Stimulated activated memory B cell treated with anti-CD40 and anti-IgM and Interleukin-4, amounts not matched to agents 10 μg/mL and 1 μg/mL and 100 μg/mL, for 72 hours (primary cell): ENCODE measurements at regions not wholly inside any gene's neighbourhood (a gene's known extent, or its start where the extent isn't known, plus 50 kb on each side); places are given as distances from the start of the nearest gene placed in this dataset.

ENCODE experiments used
- ATAC-seq: fragments of 150-1000 bp; cut with Tn5 transposase; 2 replicates; pipeline ENCODE4 v1.10.0; 2021
- H3K27ac Mint-ChIP-seq: one replicate; pipeline ENCODE4 v1.8.0; 2022; ENCODE audit warnings: mild to moderate bottlenecking, mixed read lengths
- H3K27me3 Mint-ChIP-seq: one replicate; pipeline ENCODE4 v1.8.0; 2022; ENCODE audit warnings: mixed read lengths
- H3K36me3 Mint-ChIP-seq: one replicate; pipeline ENCODE4 v1.8.0; 2022; ENCODE audit warnings: mixed read lengths
- H3K4me1 Mint-ChIP-seq: one replicate; pipeline ENCODE4 v1.8.0; 2022; ENCODE audit warnings: mixed read lengths
- H3K4me3 Mint-ChIP-seq: one replicate; pipeline ENCODE4 v1.8.0; 2022; ENCODE audit warnings: mild to moderate bottlenecking, moderate library complexity, mixed read lengths
- H3K9me3 Mint-ChIP-seq: one replicate; pipeline ENCODE4 v1.8.0; 2022; ENCODE audit warnings: mixed read lengths

DNA sequence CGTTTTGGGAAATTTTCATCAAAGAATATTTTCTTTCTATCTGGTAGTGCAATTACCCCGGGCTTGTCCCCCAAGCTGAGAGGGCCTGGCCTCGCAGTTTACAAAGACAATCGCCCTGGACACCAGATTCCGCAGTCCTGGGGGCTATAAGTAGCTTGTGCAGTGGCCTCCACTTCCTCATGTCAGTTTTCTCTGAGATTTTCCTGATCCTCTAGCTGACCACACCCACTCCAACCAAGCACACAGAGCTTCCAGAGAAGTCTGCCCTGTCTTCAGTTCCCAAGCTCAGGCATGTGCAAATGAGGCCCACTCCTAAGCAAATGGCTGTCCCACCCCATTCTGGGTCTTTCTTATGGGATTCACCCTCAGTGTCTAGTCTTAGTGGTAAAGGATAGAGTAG, 245.3 kb downstream of the MAFB start:
- no peak overlapping the region for H3K4me3 Mint-ChIP-seq
- H3K27me3 Mint-ChIP-seq: peaks cover 21% of the 10 kb centered on the region
- H3K4me1 Mint-ChIP-seq: no peaks in the 10 kb centered on the region
- ATAC-seq: no peak
- H3K9me3 Mint-ChIP-seq: no peaks in the 10 kb centered on the region
- H3K36me3 Mint-ChIP-seq: no peaks in the 10 kb centered on the region
- no peak overlapping the region for H3K27ac Mint-ChIP-seq

DNA sequence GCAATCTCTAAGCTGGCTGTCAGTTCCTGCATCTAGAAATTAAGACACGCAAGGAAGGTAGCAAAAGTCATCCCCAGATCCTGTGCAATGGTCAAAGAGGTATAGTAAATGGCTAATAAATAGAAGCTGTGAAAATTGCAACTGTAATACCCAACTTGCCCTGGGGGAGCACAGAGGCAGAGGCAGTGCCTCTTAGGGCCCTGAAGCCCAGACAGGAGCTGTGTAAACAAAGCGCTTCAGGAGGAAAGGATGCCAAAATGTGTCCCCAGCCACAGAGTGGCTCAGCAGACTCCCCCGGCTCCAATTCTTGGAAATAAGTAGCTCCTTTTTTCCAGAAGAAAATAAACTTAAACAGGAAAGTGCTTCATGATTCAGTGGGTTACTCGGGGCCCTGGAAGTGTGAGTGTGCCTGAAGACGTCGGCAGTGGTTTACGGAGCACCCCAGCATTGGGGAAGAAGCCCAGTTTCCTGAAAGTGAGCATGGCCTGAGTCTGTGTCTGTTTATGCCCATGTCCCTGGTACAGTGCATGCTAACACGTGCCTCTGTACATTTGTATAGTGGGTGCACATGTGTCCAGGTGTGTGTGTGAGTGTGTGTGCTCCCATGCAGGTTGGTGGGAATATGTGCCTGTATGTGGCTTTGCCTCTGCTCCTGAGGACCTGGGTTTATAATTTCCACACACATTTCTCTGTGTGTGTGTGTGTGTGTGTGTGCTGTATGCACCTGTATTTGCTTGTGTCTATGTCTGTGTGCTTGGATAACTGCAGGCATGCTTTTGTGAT, 246.7 kb downstream of the MAFB start:
- Mint-ChIP-seq H3K27me3 (peaks cover 12% of the 10 kb centered on the region), H3K9me3 (no peaks in the 10 kb centered on the region), H3K4me3 (no peak overlapping the region), H3K4me1 (no peaks in the 10 kb centered on the region), H3K36me3 (no peaks in the 10 kb centered on the region), H3K27ac (no peak overlapping the region)
- no peak for ATAC-seq

- Mint-ChIP-seq H3K27ac (no peak overlapping the region), H3K27me3 (peaks cover 10% of the 10 kb centered on the region), H3K4me1 (no peaks in the 10 kb centered on the region), H3K4me3 (no peak overlapping the region), H3K9me3 (no peaks in the 10 kb centered on the region), H3K36me3 (no peaks in the 10 kb centered on the region)
- no peak for ATAC-seq
These were observed 247.3 kb downstream of the MAFB start for GRCh38 chr20:40441771-40442170.

- no peak overlapping the region for H3K27ac Mint-ChIP-seq
- no peak overlapping the region for H3K4me3 Mint-ChIP-seq
- no peaks in the 10 kb centered on the region for H3K4me1 Mint-ChIP-seq
- no peak for ATAC-seq
- no peaks in the 10 kb centered on the region for H3K9me3 Mint-ChIP-seq
- no peaks in the 10 kb centered on the region for H3K36me3 Mint-ChIP-seq
- H3K27me3 Mint-ChIP-seq: peaks cover 2% of the 10 kb centered on the region
These were observed 250.7 kb downstream of the MAFB start for GRCh38 chr20:40438161-40438830.

- ATAC-seq: no peak
- no peaks in the 10 kb centered on the region for H3K4me1 Mint-ChIP-seq
- H3K36me3 Mint-ChIP-seq: no peaks in the 10 kb centered on the region
- no peak overlapping the region for H3K4me3 Mint-ChIP-seq
- H3K27me3 Mint-ChIP-seq: peaks cover 16% of the 10 kb centered on the region
- no peak overlapping the region for H3K27ac Mint-ChIP-seq
- H3K9me3 Mint-ChIP-seq: no peaks in the 10 kb centered on the region
These were observed 253.0 kb downstream of the MAFB start for GRCh38 chr20:40436011-40436410.

- Mint-ChIP-seq H3K27ac (no peak overlapping the region), H3K4me3 (no peak overlapping the region), H3K36me3 (no peaks in the 10 kb centered on the region)
These were observed 253.7 kb downstream of the MAFB start for GRCh38 chr20:40435146-40435895.

GRCh38 chr20:40434122-40434521, 254.9 kb downstream of the MAFB start:
- no peaks in the 10 kb centered on the region for H3K4me1 Mint-ChIP-seq
- no peaks in the 10 kb centered on the region for H3K36me3 Mint-ChIP-seq
- H3K27ac Mint-ChIP-seq: no peak overlapping the region
- no peak for ATAC-seq
- H3K27me3 Mint-ChIP-seq: peaks cover 29% of the 10 kb centered on the region
- H3K4me3 Mint-ChIP-seq: no peak overlapping the region
- H3K9me3 Mint-ChIP-seq: no peaks in the 10 kb centered on the region

More at GRCh38 chr20:40435146-40435895, 253.7 kb downstream of the MAFB start:
- ATAC-seq: no peak
- Mint-ChIP-seq H3K4me1 (no peaks in the 10 kb centered on the region), H3K9me3 (no peaks in the 10 kb centered on the region), H3K27me3 (peaks cover 23% of the 10 kb centered on the region)

- H3K36me3 Mint-ChIP-seq: no peaks in the 10 kb centered on the region
- peaks cover 35% of the 10 kb centered on the region for H3K27me3 Mint-ChIP-seq
- no peak overlapping the region for H3K4me3 Mint-ChIP-seq
- H3K27ac Mint-ChIP-seq: no peak overlapping the region
- H3K9me3 Mint-ChIP-seq: no peaks in the 10 kb centered on the region
- peak; percentile 44 for ATAC-seq
- no peaks in the 10 kb centered on the region for H3K4me1 Mint-ChIP-seq
These were observed 255.6 kb downstream of the MAFB start for GRCh38 chr20:40433341-40433861.

DNA sequence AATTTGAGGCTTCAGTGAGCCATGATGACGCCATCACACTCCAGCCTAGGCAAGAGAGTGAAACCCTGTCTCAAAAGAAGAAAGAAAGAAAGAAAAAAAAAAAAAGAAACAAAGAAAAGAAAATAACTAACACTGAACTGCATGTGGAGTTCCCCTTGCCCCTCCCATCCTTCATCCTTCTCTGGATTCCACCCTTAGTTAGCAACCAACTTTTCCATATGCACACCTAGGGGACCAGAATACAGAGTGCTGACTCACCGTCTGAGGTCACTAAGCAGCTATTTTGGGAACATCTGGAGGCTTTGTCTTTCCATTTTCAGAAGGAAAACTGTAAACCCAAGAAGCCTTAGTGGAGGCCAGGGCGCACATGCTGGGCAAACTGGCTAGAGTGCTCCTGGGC, 257.4 kb downstream of the MAFB start:
- Mint-ChIP-seq H3K27me3 (peaks cover 38% of the 10 kb centered on the region), H3K27ac (no peak overlapping the region), H3K4me1 (no peaks in the 10 kb centered on the region), H3K4me3 (no peak overlapping the region), H3K36me3 (no peaks in the 10 kb centered on the region), H3K9me3 (no peaks in the 10 kb centered on the region)
- no peak for ATAC-seq

- Mint-ChIP-seq H3K36me3 (no peaks in the 10 kb centered on the region), H3K27me3 (peaks cover 38% of the 10 kb centered on the region), H3K4me1 (no peaks in the 10 kb centered on the region), H3K4me3 (no peak overlapping the region), H3K9me3 (no peaks in the 10 kb centered on the region), H3K27ac (no peak overlapping the region)
- ATAC-seq: no peak
These were observed 257.9 kb downstream of the MAFB start for GRCh38 chr20:40431112-40431511.

- Mint-ChIP-seq H3K4me3 (no peak overlapping the region), H3K9me3 (peaks cover 3% of the 10 kb centered on the region), H3K4me1 (no peaks in the 10 kb centered on the region), H3K27ac (no peak overlapping the region), H3K36me3 (no peaks in the 10 kb centered on the region), H3K27me3 (peaks cover 30% of the 10 kb centered on the region)
- no peak for ATAC-seq
These were observed 262.0 kb downstream of the MAFB start for GRCh38 chr20:40427026-40427425.

DNA sequence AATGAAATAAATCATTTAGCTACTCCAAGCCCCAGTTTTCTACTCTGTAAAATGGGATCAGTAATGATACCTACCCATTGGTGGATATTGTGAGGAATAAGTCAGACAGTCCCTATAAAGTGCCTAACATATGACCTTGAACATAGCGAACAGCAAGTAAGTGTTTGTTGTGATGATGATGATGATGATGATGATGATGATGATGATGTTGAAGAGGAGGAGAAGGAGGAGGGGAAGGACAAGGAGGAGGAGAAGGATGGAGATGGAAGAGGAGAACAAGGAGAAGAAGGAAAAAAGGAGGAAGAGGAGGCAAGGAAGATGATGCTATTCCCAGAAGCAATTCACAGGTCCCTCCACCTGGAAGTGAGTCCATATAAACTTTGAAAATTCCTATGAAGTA, 264.3 kb downstream of the MAFB start:
- H3K27me3 Mint-ChIP-seq: peaks cover 9% of the 10 kb centered on the region
- ATAC-seq: no peak
- peaks cover 3% of the 10 kb centered on the region for H3K9me3 Mint-ChIP-seq
- H3K36me3 Mint-ChIP-seq: no peaks in the 10 kb centered on the region
- no peak overlapping the region for H3K4me3 Mint-ChIP-seq
- no peak overlapping the region for H3K27ac Mint-ChIP-seq
- no peaks in the 10 kb centered on the region for H3K4me1 Mint-ChIP-seq

GRCh38 chr20:40422656-40423055, 266.4 kb downstream of the MAFB start:
- H3K27me3 Mint-ChIP-seq: no peaks in the 10 kb centered on the region
- no peak overlapping the region for H3K4me3 Mint-ChIP-seq
- H3K9me3 Mint-ChIP-seq: peaks cover 3% of the 10 kb centered on the region
- no peaks in the 10 kb centered on the region for H3K4me1 Mint-ChIP-seq
- H3K36me3 Mint-ChIP-seq: no peaks in the 10 kb centered on the region
- ATAC-seq: no peak
- no peak overlapping the region for H3K27ac Mint-ChIP-seq

GRCh38 chr20:40416274-40416673, 272.8 kb downstream of the MAFB start:
- Mint-ChIP-seq H3K4me3 (no peak overlapping the region), H3K27me3 (no peaks in the 10 kb centered on the region), H3K4me1 (no peaks in the 10 kb centered on the region), H3K9me3 (peaks cover 11% of the 10 kb centered on the region), H3K27ac (no peak overlapping the region), H3K36me3 (no peaks in the 10 kb centered on the region)
- ATAC-seq: no peak

DNA sequence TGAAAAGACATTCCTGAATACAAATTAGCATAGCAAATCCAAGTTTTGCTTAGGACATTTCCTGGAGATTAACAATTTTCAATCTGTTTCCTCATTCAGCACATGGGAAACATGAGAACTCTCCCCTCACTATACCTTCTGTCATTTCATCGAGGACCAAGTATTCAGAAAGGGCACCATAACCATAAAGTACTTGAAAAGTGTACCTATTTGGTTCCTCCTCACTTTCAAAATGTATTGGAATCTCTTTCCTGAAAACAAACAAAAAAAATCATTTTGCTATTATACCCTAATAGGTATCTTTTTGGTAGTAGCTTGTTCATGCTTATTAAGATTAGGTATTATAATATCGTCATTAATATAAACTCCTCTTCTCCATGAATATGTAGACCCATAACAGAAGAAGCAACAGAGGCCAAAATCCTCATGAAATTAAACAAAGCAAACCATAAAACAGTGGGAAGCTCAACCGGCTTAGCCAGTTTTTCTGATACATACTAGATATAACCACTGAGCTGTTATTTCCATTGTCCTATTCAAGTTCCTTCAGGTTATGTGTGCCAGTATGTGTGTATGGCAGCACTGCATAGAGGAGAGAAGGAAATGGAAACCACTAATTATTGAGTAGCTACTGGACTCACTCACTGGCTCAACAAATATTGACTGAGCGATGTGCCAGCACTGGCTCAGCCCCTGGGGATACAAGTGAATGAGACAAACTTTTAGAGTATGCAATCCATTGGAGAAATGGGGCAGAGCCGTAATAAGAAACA, 274.0 kb downstream of the MAFB start:
- no peak overlapping the region for H3K4me3 Mint-ChIP-seq
- no peaks in the 10 kb centered on the region for H3K4me1 Mint-ChIP-seq
- no peak for ATAC-seq
- no peak overlapping the region for H3K27ac Mint-ChIP-seq
- H3K36me3 Mint-ChIP-seq: no peaks in the 10 kb centered on the region
- H3K9me3 Mint-ChIP-seq: peaks cover 11% of the 10 kb centered on the region
- H3K27me3 Mint-ChIP-seq: no peaks in the 10 kb centered on the region
